Gastrocnemius medialis (tissue), 4 donors: ENCODE measurements at regions not wholly inside any gene's neighbourhood (a gene's known extent, or its start where the extent isn't known, plus 50 kb on each side); places are given as distances from the start of the nearest gene placed in this dataset.

Source experiments
- ATAC-seq, 2 donors: fragments of 150-250 bp; one replicate each; pipeline ENCODE4 v1.9.1; 2016
- DNase-seq, 2 donors: peaks; one replicate each; pipeline ENCODE4 v3.0.0-alpha.2; 2019
- H3K27ac ChIP-seq, 4 donors: fragments of 200-600 bp; sonication (generic); 1 replicate in 1 of 4; 2 replicates in 3 of 4; pipeline ENCODE4 v1.5.1; 2016 to 2018; ENCODE audit warnings: mild to moderate bottlenecking in 2 of 4, moderate library complexity in 1 of 4
- H3K27me3 ChIP-seq, 3 donors: fragments of 200-600 bp; sonication (generic) in 2 of 3; 1 replicate in 1 of 3; 2 replicates in 2 of 3; pipeline versions ENCODE4 v1.5.1 to v1.6.0; 2016 to 2019; ENCODE audit warnings: mild to moderate bottlenecking in 1 of 3, moderate library complexity in 1 of 3
- H3K36me3 ChIP-seq, 2 donors: fragments of 200-600 bp; sonication (generic) in 1 of 2; one replicate each; pipeline ENCODE4 v1.5.1; 2017 to 2018
- H3K4me1 ChIP-seq, 2 donors: fragments of 200-600 bp; sonication (generic) in 1 of 2; one replicate each; pipeline ENCODE4 v1.5.1; 2016 to 2017; ENCODE audit warnings: mild to moderate bottlenecking in 2 of 2
- H3K4me3 ChIP-seq, 4 donors: fragments of 200-600 bp; sonication (generic) in 3 of 4; 1 replicate in 1 of 4; 2 replicates in 3 of 4; pipeline ENCODE4 v1.5.1; 2016 to 2019; ENCODE audit warnings: mild to moderate bottlenecking in 2 of 4
- H3K9me3 ChIP-seq, 3 donors: fragments of 200-600 bp; sonication (generic) in 2 of 3; 1 replicate in 1 of 3; 2 replicates in 2 of 3; pipeline ENCODE4 v1.5.1; 2016 to 2019
- CTCF ChIP-seq, 5 experiments: fragments of 450-650 bp in 3 of 5; fragments of 200-600 bp in 2 of 5; sonication (generic) in 2 of 5; IDR thresholded peaks in 4 of 5; conservative IDR thresholded peaks in 1 of 5; 1 replicate in 4 of 5; 2 replicates in 1 of 5; pipeline ENCODE4 v1.5.1; 2016 to 2019; ENCODE audit warnings: antibody characterized with exemption in 5 of 5, mild to moderate bottlenecking in 3 of 5, moderate library complexity in 3 of 5
- POLR2A ChIP-seq, 2 donors: fragments of 450-650 bp; IDR thresholded peaks; one replicate each; pipeline ENCODE4 v1.6.1; 2017; ENCODE audit warnings: antibody characterized with exemption in 2 of 2, mild to moderate bottlenecking in 2 of 2, moderate library complexity in 2 of 2
- in situ Hi-C, 4 donors: fragments of 200-750 bp; cut with MboI; loops; one replicate each; pipeline versions ENCODE4 v1.15.0 to v1.8.0; 2017; ENCODE audit warnings: low sequenced_read_pairs in 4 of 4
- intact Hi-C: fragments of 100-400 bp; cut with DNase I; formaldehyde crosslinking; loops from one replicate; pipeline ENCODE4 v1.15.1; 2023; ENCODE audit warnings: low total_unique reads

- no peak overlapping the region for H3K4me3 ChIP-seq
- H3K9me3 ChIP-seq = no peaks in the 10 kb centered on the region
- intact Hi-C loops (no loop called here), in situ Hi-C loops (no loop called here)
- TF ChIP-seq CTCF (IDR thresholded peaks at IDR 0.05 in 4 of 5, conservative IDR thresholded peaks at IDR 0.05 in 1 of 5) (no peak), POLR2A (IDR thresholded peaks at IDR 0.05) (no peak)
- DNase-seq = no peak
- H3K4me1 ChIP-seq = no peaks in the 10 kb centered on the region
- H3K36me3 ChIP-seq = no peaks in the 10 kb centered on the region
- no peak for ATAC-seq
- no peak overlapping the region for H3K27ac ChIP-seq
- no peaks in the 10 kb centered on the region for H3K27me3 ChIP-seq
Observed at GRCh38 chr2:12052796-12053195, 306.4 kb downstream of the LPIN1 start.

GRCh38 chr2:12054956-12055618, 308.7 kb downstream of the LPIN1 start:
- TF ChIP-seq POLR2A (IDR thresholded peaks at IDR 0.05) (no peak), CTCF (IDR thresholded peaks at IDR 0.05 in 4 of 5, conservative IDR thresholded peaks at IDR 0.05 in 1 of 5) (no peak)
- H3K9me3 ChIP-seq = no peaks in the 10 kb centered on the region
- in situ Hi-C loops = no loop called here
- intact Hi-C loops = no loop called here
- H3K27ac ChIP-seq = no peak overlapping the region
- no peak for ATAC-seq
- no peak for DNase-seq
- no peaks in the 10 kb centered on the region for H3K36me3 ChIP-seq
- no peaks in the 10 kb centered on the region for H3K27me3 ChIP-seq
- H3K4me3 ChIP-seq = no peak overlapping the region
- H3K4me1 ChIP-seq = no peaks in the 10 kb centered on the region

GRCh38 chr2:12057436-12058166, 311.2 kb downstream of the LPIN1 start:
- Histone ChIP-seq H3K27me3 (no peaks in the 10 kb centered on the region), H3K27ac (no peak overlapping the region), H3K36me3 (no peaks in the 10 kb centered on the region), H3K4me1 (no peaks in the 10 kb centered on the region), H3K9me3 (no peaks in the 10 kb centered on the region), H3K4me3 (no peak overlapping the region)
- intact Hi-C loops = no loop called here
- DNase-seq = peak in 1 of 2 donors; percentile 14
- no peak for ATAC-seq
- in situ Hi-C loops = no loop called here
- TF ChIP-seq CTCF (IDR thresholded peaks at IDR 0.05 in 4 of 5, conservative IDR thresholded peaks at IDR 0.05 in 1 of 5) (no peak), POLR2A (IDR thresholded peaks at IDR 0.05) (no peak)

- Histone ChIP-seq H3K36me3 (no peaks in the 10 kb centered on the region), H3K9me3 (no peaks in the 10 kb centered on the region), H3K4me1 (no peaks in the 10 kb centered on the region), H3K27ac (no peak overlapping the region), H3K4me3 (no peak overlapping the region), H3K27me3 (no peaks in the 10 kb centered on the region)
- TF ChIP-seq CTCF (IDR thresholded peaks at IDR 0.05 in 4 of 5, conservative IDR thresholded peaks at IDR 0.05 in 1 of 5) = no peak
- in situ Hi-C loops = no loop called here
- ATAC-seq = no peak
- intact Hi-C loops = no loop called here
- no peak for DNase-seq
Observed at GRCh38 chr2:12059616-12060441, 313.4 kb downstream of the LPIN1 start.
